Heart right ventricle (tissue), 16 donors: ENCODE measurements at regions not wholly inside any gene's neighbourhood (a gene's known extent, or its start where the extent isn't known, plus 50 kb on each side); places are given as distances from the start of the nearest gene placed in this dataset.

Experiments used
- ATAC-seq, 8 donors: fragments of 200-7000 bp; cut with Tn5 transposase; one replicate each; pipeline ENCODE4 v1.9.1; 2020; ENCODE audit warnings: mild to moderate bottlenecking in 8 of 8, moderate library complexity in 8 of 8, moderate number of reproducible peaks in 1 of 8
- DNase-seq, 2 donors: peaks; one replicate each; pipeline ENCODE4 v3.0.0-alpha.2; 2020
- H3K27ac ChIP-seq, 10 donors: fragments of 200-600 bp; sonication (generic) in 2 of 10; one replicate each; pipeline versions ENCODE4 v1.5.0 to v1.8.0; 2020 to 2022; ENCODE audit warnings: mild to moderate bottlenecking in 3 of 10
- H3K27me3 ChIP-seq, 7 donors: fragments of 200-600 bp; one replicate each; pipeline ENCODE4 v1.8.0; 2021 to 2022; ENCODE audit warnings: mild to moderate bottlenecking in 2 of 7
- H3K36me3 ChIP-seq, 9 donors: fragments of 200-600 bp; sonication (generic) in 1 of 9; one replicate each; pipeline versions ENCODE4 v1.5.0 to v1.8.0; 2020 to 2022; ENCODE audit warnings: mild to moderate bottlenecking in 2 of 9
- H3K4me1 ChIP-seq, 9 donors: fragments of 200-600 bp; sonication (generic) in 1 of 9; one replicate each; pipeline versions ENCODE4 v1.5.0 to v1.8.0; 2020 to 2022; ENCODE audit warnings: mild to moderate bottlenecking in 4 of 9
- H3K4me3 ChIP-seq, 10 donors: fragments of 200-600 bp; sonication (generic) in 2 of 10; one replicate each; pipeline versions ENCODE4 v1.5.0 to v1.8.0; 2020 to 2022; ENCODE audit warnings: mild to moderate bottlenecking in 7 of 10, moderate library complexity in 2 of 10
- H3K9me3 ChIP-seq, 11 donors: fragments of 200-600 bp in 10 of 11; sonication (generic) in 2 of 11; one replicate each; pipeline versions ENCODE4 v1.5.0 to v1.8.0; 2013 to 2022; ENCODE audit warnings: mild to moderate bottlenecking in 2 of 11, control low read depth in 1 of 11, moderate library complexity in 1 of 11
- WGBS, 2 donors: extraction: QIAGEN DNeasy Blood & Tissue Kit; methylation state at CpG; one replicate each; pipeline ENCODE4 v1.1.7; 2013; ENCODE audit warnings: inconsistent platforms in 1 of 2; 5-methylcytosine and 5-hydroxymethylcytosine counted together
- intact Hi-C, 10 donors: fragments of 100-400 bp; cut with DNase I; formaldehyde crosslinking; loops; one replicate each; pipeline versions ENCODE4 v1.11.1 to v1.14.2; 2022
- TF ChIP-seq, protein P1 (sequence below), 9 donors: fragments of 200-600 bp; sonication (generic) in 2 of 9; IDR thresholded peaks; one replicate each; pipeline versions ENCODE4 v1.5.0 to v1.8.0; 2021 to 2022; ENCODE audit warnings: antibody characterized with exemption in 9 of 9, mild to moderate bottlenecking in 5 of 9, moderate library complexity in 1 of 9
- donor health status: Arrhythmogenic right ventricular cardiomyopathy.
- donor health status: ischemic (EF 13 %, LVEDD 7.1; RV severe dilation, severe dysfunction).
- donor health status: healthy with polysubstance abuse.
- donor health status: DM: no; HTN: yes; CAD: no.
- donor health status: DM: no; HTN: no; CAD: no.
- donor health status: ischemic (EF 25% LVEDD 6.9; RV normal size, moderate dysfunction).
- donor health status: ischemic (EF 25% LVEDD 5.7; RV mildly dilated, moderate dysfunction).
- donor health status: healthy.
- donor health status: DM: yes; HTN: yes; CAD: no.
- donor health status: Ischemic cardiomyopathy.
- donor health status: ischemic (EF 35%, LVEDD 5.7; RV mildly dilated, moderate dysfunction).
- donor health status: nonischemic (EF 11% LVEDD 7.7; RV severe dilation, severe dysfunction).
- donor health status: DM: yes; HTN: yes; CAD: no.
- donor health status: PGD.
- donor health status: ischemic (EF 29% LVEDD 5.4; RV normal size, mild dysfunction).
- donor health status: nonischemic (EF 23%, LVEDD 6.1; RV moderate dilation, normal function).

DNA sequence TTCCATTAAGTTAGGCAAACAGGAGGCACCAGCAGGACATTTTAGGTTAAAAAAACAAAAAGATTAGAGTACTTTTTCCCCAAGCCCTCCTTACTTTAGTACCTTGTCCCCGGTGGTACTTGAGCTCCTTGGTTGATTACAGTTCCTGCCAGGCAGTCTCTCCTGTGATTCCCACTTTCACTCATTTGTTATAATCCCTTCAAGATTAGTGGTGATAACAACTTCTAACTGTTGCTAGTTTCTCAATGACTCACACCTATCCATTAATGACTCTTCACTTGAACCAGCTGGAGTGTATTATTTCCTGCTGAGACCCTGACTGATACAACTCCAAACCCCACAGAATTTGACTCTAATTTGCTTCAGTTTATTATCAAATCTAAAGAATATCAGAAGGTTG is 765.0 kb upstream of the DIAPH2 start:
- Histone ChIP-seq H3K4me1 (no peaks in the 10 kb centered on the region), H3K9me3 (no peaks in the 10 kb centered on the region), H3K27ac (no peak overlapping the region), H3K27me3 (peaks cover 0 to 3% (median 0%) of the 10 kb centered on the region in 7 donors), H3K4me3 (no peak overlapping the region), H3K36me3 (no peaks in the 10 kb centered on the region)
- TF ChIP-seq, protein P1, sequence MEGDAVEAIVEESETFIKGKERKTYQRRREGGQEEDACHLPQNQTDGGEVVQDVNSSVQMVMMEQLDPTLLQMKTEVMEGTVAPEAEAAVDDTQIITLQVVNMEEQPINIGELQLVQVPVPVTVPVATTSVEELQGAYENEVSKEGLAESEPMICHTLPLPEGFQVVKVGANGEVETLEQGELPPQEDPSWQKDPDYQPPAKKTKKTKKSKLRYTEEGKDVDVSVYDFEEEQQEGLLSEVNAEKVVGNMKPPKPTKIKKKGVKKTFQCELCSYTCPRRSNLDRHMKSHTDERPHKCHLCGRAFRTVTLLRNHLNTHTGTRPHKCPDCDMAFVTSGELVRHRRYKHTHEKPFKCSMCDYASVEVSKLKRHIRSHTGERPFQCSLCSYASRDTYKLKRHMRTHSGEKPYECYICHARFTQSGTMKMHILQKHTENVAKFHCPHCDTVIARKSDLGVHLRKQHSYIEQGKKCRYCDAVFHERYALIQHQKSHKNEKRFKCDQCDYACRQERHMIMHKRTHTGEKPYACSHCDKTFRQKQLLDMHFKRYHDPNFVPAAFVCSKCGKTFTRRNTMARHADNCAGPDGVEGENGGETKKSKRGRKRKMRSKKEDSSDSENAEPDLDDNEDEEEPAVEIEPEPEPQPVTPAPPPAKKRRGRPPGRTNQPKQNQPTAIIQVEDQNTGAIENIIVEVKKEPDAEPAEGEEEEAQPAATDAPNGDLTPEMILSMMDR (IDR thresholded peaks at IDR 0.05) = no peak
- intact Hi-C loops = loop anchor here in 1 of 10 donors (10.0 kb wide), 1 partner anchor 1565 kb away; no protein-coding TSS in a partner anchor
- 12 to 28% methylated on average over 1 of the region's 1 CpG for WGBS, 2 donors
- ATAC-seq = no peak
- DNase-seq = no peak

DNA sequence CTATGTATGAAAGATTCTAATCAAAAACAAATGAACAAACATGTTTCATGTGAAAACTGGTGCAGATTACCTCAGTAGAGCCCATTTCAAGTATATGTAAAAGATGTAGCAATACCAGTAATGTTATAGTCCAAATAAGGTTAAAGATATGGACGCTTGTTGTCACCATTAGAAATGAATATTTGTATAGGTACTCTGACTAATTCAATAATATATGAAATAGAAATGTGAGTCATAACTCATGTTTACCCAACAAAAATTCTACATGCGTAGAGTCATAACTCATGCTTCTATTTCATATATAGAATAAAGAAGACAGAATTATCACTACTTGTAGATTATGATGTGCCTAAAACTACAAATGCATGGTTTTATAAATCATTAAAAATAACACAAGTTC is 739.1 kb upstream of the DIAPH2 start:
- Histone ChIP-seq H3K4me3 (no peak overlapping the region), H3K27ac (no peak overlapping the region), H3K27me3 (no peaks in the 10 kb centered on the region), H3K9me3 (peaks cover 0 to 4% (median 0%) of the 10 kb centered on the region in 11 donors), H3K4me1 (no peaks in the 10 kb centered on the region), H3K36me3 (no peaks in the 10 kb centered on the region)
- TF ChIP-seq, protein P1 (IDR thresholded peaks at IDR 0.05) = no peak
- ATAC-seq (no peak), DNase-seq (no peak)
- intact Hi-C loops = no loop called here
- WGBS, 2 donors = 89 to 96% methylated on average over 2 of the region's 2 CpGs

DNA sequence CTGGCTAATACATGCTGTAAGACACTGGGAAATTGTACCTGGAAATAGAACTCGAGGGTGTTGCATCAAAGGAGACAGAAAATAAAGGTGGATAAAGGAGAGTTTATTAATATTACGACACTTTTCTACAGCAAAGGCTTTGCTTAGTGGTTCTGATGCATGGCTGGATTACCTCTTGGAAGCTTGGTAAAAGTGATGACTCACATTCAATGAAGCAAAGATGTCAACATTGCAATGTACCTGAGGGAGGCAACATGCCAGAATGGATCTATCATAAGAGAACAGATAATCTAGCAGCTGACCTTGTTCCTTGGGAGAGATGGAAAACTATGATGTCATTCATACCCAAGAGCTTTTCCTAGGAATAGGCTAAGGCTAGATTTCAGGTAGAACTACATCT is 735.1 kb upstream of the DIAPH2 start:
- WGBS, 2 donors = 70 to 77% methylated on average over 2 of the region's 2 CpGs
- no peak overlapping the region for H3K27ac ChIP-seq
- no peak overlapping the region for H3K4me3 ChIP-seq
- TF ChIP-seq, protein P1 (IDR thresholded peaks at IDR 0.05) = no peak
- intact Hi-C loops = no loop called here
- DNase-seq (no peak), ATAC-seq (no peak)
- no peaks in the 10 kb centered on the region for H3K36me3 ChIP-seq
- no peaks in the 10 kb centered on the region for H3K27me3 ChIP-seq
- H3K9me3 ChIP-seq = no peaks in the 10 kb centered on the region
- H3K4me1 ChIP-seq = no peaks in the 10 kb centered on the region

DNA sequence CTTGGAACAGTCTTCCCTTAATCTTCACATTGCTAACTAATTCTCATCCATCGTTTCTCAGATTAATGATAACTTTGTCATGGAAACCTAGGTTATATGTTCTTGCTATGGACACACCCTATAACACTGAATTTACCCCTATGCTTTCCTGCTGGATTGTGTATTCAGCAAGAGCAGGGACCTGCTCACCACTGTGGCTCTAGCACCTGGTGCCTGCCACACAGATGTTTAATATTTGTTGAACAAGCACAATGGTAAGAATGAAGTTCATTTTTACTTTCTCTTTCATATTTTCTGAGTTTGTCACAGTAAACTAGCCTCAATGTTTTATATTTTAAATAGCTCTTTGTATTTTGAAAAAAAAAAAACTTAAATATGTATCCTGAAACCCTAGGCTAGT is 734.0 kb upstream of the DIAPH2 start:
- ATAC-seq (no peak), DNase-seq (no peak)
- intact Hi-C loops = no loop called here
- Histone ChIP-seq H3K9me3 (no peaks in the 10 kb centered on the region), H3K4me1 (no peaks in the 10 kb centered on the region), H3K36me3 (no peaks in the 10 kb centered on the region), H3K27me3 (no peaks in the 10 kb centered on the region), H3K27ac (no peak overlapping the region), H3K4me3 (no peak overlapping the region)
- TF ChIP-seq, protein P1 (IDR thresholded peaks at IDR 0.05) = no peak
- WGBS, 2 donors = 68 to 80% methylated on average over 1 of the region's 1 CpG
